ENCODE measurements at regions not wholly inside any gene's neighbourhood (a gene's known extent, or its start where the extent isn't known, plus 50 kb on each side); places are given as distances from the start of the nearest gene placed in this dataset.

GRCh38 chr18:76131738-76132137 is 363.3 kb downstream of the ZNF516 start:
- TF ChIP-seq, protein P1, sequence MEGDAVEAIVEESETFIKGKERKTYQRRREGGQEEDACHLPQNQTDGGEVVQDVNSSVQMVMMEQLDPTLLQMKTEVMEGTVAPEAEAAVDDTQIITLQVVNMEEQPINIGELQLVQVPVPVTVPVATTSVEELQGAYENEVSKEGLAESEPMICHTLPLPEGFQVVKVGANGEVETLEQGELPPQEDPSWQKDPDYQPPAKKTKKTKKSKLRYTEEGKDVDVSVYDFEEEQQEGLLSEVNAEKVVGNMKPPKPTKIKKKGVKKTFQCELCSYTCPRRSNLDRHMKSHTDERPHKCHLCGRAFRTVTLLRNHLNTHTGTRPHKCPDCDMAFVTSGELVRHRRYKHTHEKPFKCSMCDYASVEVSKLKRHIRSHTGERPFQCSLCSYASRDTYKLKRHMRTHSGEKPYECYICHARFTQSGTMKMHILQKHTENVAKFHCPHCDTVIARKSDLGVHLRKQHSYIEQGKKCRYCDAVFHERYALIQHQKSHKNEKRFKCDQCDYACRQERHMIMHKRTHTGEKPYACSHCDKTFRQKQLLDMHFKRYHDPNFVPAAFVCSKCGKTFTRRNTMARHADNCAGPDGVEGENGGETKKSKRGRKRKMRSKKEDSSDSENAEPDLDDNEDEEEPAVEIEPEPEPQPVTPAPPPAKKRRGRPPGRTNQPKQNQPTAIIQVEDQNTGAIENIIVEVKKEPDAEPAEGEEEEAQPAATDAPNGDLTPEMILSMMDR (IDR thresholded peaks at IDR 0.05; ENCODE audit: insufficient read depth, low read depth, low read length) = no peak
- TF ChIP-seq EZH2 (IDR thresholded peaks at IDR 0.05; ENCODE audit: insufficient read depth, low read length) = no peak

Measured in astrocyte (in vitro differentiated cells and primary cell).